ENCODE measurements at regions not wholly inside any gene's neighbourhood (a gene's known extent, or its start where the extent isn't known, plus 50 kb on each side); places are given as distances from the start of the nearest gene placed in this dataset.

DNA sequence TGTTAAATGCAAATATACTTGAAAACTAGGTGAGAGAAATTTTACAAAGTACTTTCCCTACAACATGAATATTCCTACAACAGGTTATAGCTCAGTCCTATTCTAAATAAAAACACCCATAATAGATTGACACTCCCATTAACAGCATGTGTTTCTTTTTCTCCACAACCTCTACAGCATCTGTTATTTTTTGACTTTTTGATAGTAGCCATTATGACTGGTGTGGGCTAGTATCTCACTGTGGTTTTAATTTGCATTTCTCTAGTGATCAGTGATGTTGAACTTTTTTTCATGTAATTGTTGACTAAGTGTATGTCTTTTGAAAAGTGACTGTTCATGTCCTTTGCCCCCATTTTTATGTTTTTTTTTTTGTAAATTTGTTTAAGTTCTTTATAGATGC is 1506.1 kb upstream of the CDH9 start:
- Mint-ChIP-seq H3K9me3 (peaks cover 31% of the 10 kb centered on the region), H3K27me3 (ENCODE audit: low read depth) (no peaks in the 10 kb centered on the region), H3K4me3 (no peak overlapping the region), H3K27ac (no peak overlapping the region), H3K36me3 (ENCODE audit: low read depth) (no peaks in the 10 kb centered on the region), H3K4me1 (ENCODE audit: low read depth) (no peaks in the 10 kb centered on the region)
- no peak for DNase-seq (ENCODE audit: low spot score)

DNA sequence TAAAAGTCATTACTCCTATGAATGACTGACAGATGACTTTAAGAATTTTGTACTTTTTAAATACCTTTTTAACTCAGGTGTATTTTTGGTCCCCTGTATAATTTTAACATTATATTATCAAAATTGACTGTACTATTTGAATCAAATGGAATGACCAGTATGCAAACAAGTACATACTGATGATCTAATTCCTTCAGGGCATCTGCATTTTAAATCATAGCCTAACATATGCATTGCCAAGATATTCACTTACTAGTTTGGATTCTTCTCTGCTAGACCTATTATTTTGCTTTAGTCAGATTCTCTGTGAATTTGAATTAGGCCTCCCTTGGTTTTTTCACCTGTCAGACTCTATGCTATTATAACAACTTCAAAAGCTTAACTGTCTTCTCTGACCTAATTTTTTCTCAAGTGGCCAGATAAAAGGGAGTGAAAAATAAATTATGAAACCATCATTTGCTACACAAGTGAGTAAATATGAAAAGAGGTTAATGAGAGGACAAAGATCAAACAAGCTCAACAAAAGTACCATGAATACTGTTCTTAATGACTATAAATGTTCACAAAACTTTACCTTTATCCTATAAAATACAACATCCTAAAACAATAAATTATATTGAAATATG is 1505.2 kb upstream of the CDH9 start:
- H3K4me1 Mint-ChIP-seq (ENCODE audit: low read depth), result no peaks in the 10 kb centered on the region
- peaks cover 31% of the 10 kb centered on the region for H3K9me3 Mint-ChIP-seq
- H3K27ac Mint-ChIP-seq, result no peak overlapping the region
- no peak for DNase-seq (ENCODE audit: low spot score)
- no peaks in the 10 kb centered on the region for H3K36me3 Mint-ChIP-seq (ENCODE audit: low read depth)
- H3K27me3 Mint-ChIP-seq (ENCODE audit: low read depth), result no peaks in the 10 kb centered on the region
- H3K4me3 Mint-ChIP-seq, result no peak overlapping the region

- Mint-ChIP-seq H3K9me3 (peaks cover 35% of the 10 kb centered on the region), H3K4me3 (no peak overlapping the region), H3K4me1 (ENCODE audit: low read depth) (no peaks in the 10 kb centered on the region), H3K27ac (no peak overlapping the region), H3K36me3 (ENCODE audit: low read depth) (no peaks in the 10 kb centered on the region), H3K27me3 (ENCODE audit: low read depth) (no peaks in the 10 kb centered on the region)
- DNase-seq (ENCODE audit: low spot score), result no peak
Measured at GRCh38 chr5:28542987-28543386, 1504.6 kb upstream of the CDH9 start.

- no peak overlapping the region for H3K4me3 Mint-ChIP-seq
- H3K36me3 Mint-ChIP-seq (ENCODE audit: low read depth), result no peaks in the 10 kb centered on the region
- no peak overlapping the region for H3K27ac Mint-ChIP-seq
- no peak for DNase-seq (ENCODE audit: low spot score)
- no peaks in the 10 kb centered on the region for H3K4me1 Mint-ChIP-seq (ENCODE audit: low read depth)
- H3K9me3 Mint-ChIP-seq, result peaks cover 51% of the 10 kb centered on the region
- H3K27me3 Mint-ChIP-seq (ENCODE audit: low read depth), result no peaks in the 10 kb centered on the region
Measured at GRCh38 chr5:28523888-28524635, 1485.7 kb upstream of the CDH9 start.

GRCh38 chr5:28523416-28523815 is 1485.0 kb upstream of the CDH9 start:
- H3K36me3 Mint-ChIP-seq (ENCODE audit: low read depth), result no peaks in the 10 kb centered on the region
- H3K9me3 Mint-ChIP-seq, result peaks cover 46% of the 10 kb centered on the region
- DNase-seq (ENCODE audit: low spot score), result no peak
- H3K27ac Mint-ChIP-seq, result no peak overlapping the region
- no peaks in the 10 kb centered on the region for H3K4me1 Mint-ChIP-seq (ENCODE audit: low read depth)
- no peak overlapping the region for H3K4me3 Mint-ChIP-seq
- no peaks in the 10 kb centered on the region for H3K27me3 Mint-ChIP-seq (ENCODE audit: low read depth)

DNA sequence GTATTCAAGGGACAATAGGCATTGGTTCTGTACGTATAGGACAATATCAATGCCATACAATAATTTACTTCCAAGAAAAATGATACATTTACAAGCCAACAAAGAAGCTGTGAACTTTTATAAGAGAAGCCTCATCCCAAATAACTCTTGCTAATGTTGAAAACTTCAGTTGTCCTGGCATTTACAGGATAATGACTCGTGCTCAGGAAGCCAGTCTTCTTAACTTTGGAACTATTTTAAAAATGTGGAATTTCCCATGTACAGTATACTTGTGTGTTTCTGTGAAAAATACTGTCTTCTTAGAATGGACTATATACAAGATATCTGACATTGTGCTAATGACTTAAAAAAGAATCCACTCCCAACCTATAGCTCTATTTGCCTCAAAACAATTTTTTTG is 1479.3 kb upstream of the CDH9 start:
- H3K27me3 Mint-ChIP-seq (ENCODE audit: low read depth), result no peaks in the 10 kb centered on the region
- peaks cover 41% of the 10 kb centered on the region for H3K9me3 Mint-ChIP-seq
- no peak for DNase-seq (ENCODE audit: low spot score)
- no peak overlapping the region for H3K27ac Mint-ChIP-seq
- H3K4me1 Mint-ChIP-seq (ENCODE audit: low read depth), result no peaks in the 10 kb centered on the region
- no peak overlapping the region for H3K4me3 Mint-ChIP-seq
- H3K36me3 Mint-ChIP-seq (ENCODE audit: low read depth), result no peaks in the 10 kb centered on the region

DNA sequence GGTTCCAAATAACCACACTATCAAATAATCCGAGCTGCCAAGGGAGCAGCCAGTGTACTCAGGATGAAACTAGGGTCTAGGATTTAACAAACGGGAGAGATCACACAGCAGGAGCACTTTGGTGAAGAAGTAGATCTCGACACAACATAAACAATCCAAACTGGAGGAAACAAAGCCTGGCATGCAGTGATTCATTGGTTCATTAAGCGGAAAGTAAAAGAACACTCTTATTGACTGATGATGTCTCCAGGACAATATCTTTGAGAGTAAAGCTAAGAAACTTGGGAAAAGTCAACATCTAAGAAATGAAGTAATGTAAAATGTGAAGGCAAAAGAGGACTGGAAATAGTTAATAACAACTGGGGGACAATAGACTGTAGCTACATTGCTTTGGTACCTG is 1478.3 kb upstream of the CDH9 start:
- no peak for DNase-seq (ENCODE audit: low spot score)

DNA sequence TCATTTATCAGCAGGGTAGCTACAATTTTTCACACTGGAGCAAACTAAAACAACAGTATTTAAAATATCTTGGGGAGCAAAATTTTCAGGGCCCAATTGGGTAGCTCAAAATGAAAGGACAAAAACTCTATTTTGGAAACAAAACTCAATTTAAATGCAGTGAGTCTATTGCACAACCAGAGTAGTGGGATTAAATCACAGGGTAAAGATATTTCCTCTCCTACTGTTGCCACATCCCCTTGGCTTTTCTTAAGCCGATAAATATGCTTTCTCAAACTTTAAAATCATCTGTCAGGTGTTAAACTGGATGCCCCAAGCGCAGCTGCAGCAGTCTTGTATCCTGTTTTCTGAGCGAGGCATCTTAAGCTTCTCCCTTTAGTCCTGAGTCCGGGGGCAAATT is 1474.3 kb upstream of the CDH9 start:
- H3K36me3 Mint-ChIP-seq (ENCODE audit: low read depth), result no peaks in the 10 kb centered on the region
- DNase-seq (ENCODE audit: low spot score), result no peak

More for the DNA sequence above, 1478.3 kb upstream of the CDH9 start:
- H3K4me3 Mint-ChIP-seq, result no peak overlapping the region
- peaks cover 33% of the 10 kb centered on the region for H3K9me3 Mint-ChIP-seq
- H3K27ac Mint-ChIP-seq, result no peak overlapping the region
- no peaks in the 10 kb centered on the region for H3K4me1 Mint-ChIP-seq (ENCODE audit: low read depth)
- H3K36me3 Mint-ChIP-seq (ENCODE audit: low read depth), result no peaks in the 10 kb centered on the region
- H3K27me3 Mint-ChIP-seq (ENCODE audit: low read depth), result no peaks in the 10 kb centered on the region

DNA sequence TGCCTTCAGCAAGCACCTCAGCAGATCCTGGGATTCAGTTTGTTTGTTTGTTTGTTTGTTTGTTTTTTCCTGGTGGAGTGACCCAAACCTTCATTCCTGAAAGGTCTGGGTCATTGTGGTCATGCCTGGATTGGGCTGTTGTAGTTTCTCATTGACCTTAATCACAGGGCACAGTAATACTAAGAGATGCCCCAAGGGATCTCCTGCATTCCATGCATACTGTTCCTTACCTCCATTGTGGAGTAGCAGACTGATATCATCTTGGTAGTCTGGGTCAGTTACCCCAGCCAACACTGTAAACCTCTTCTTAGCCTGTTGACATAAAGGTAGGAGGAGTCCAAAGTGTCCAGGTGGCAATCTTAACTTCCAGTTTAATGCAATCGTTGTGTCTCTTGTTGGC is 1466.7 kb upstream of the CDH9 start:
- Mint-ChIP-seq H3K27ac (no peak overlapping the region), H3K9me3 (peaks cover 36% of the 10 kb centered on the region), H3K36me3 (ENCODE audit: low read depth) (no peaks in the 10 kb centered on the region), H3K4me3 (no peak overlapping the region), H3K4me1 (ENCODE audit: low read depth) (no peaks in the 10 kb centered on the region), H3K27me3 (ENCODE audit: low read depth) (no peaks in the 10 kb centered on the region)
- DNase-seq (ENCODE audit: low spot score), result no peak

More for the DNA sequence above, 1474.3 kb upstream of the CDH9 start:
- H3K4me3 Mint-ChIP-seq, result no peak overlapping the region
- H3K4me1 Mint-ChIP-seq (ENCODE audit: low read depth), result no peaks in the 10 kb centered on the region
- no peaks in the 10 kb centered on the region for H3K27me3 Mint-ChIP-seq (ENCODE audit: low read depth)
- H3K9me3 Mint-ChIP-seq, result peaks cover 21% of the 10 kb centered on the region
- no peak overlapping the region for H3K27ac Mint-ChIP-seq

- DNase-seq (ENCODE audit: low spot score), result no peak
- H3K27me3 Mint-ChIP-seq (ENCODE audit: low read depth), result no peaks in the 10 kb centered on the region
- H3K9me3 Mint-ChIP-seq, result peaks cover 33% of the 10 kb centered on the region
- no peak overlapping the region for H3K4me3 Mint-ChIP-seq
- no peaks in the 10 kb centered on the region for H3K4me1 Mint-ChIP-seq (ENCODE audit: low read depth)
- no peaks in the 10 kb centered on the region for H3K36me3 Mint-ChIP-seq (ENCODE audit: low read depth)
- no peak overlapping the region for H3K27ac Mint-ChIP-seq
Measured at GRCh38 chr5:28500511-28500910, 1462.1 kb upstream of the CDH9 start.

DNA sequence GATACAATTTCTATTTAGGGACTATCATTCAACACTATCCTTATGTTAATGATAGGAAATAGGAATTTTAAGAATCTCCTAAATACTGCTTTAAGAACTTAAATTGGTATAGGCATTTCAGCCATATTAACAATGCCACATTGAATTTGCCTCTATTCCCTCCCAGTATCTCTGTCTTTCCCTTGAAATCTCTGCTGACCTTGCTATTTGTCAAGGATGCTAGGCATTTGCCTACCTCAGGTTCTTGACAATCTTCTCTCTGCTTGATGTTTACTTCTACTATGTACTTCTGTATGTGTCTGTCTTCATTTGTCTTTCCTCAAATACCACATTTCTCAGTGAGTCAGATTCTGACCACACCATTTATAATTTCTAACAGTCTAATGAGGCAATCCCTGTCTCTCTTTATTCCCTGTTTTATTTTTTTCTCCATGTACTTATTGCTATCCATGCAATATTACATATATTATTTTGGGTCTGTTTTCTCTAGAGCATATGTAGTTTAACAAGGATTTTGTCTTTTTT is 1461.4 kb upstream of the CDH9 start:
- Mint-ChIP-seq H3K27me3 (ENCODE audit: low read depth) (no peaks in the 10 kb centered on the region), H3K27ac (no peak overlapping the region), H3K4me3 (no peak overlapping the region), H3K4me1 (ENCODE audit: low read depth) (no peaks in the 10 kb centered on the region), H3K9me3 (peaks cover 30% of the 10 kb centered on the region), H3K36me3 (ENCODE audit: low read depth) (no peaks in the 10 kb centered on the region)
- no peak for DNase-seq (ENCODE audit: low spot score)

GRCh38 chr5:28495876-28496275 is 1457.5 kb upstream of the CDH9 start:
- DNase-seq (ENCODE audit: low spot score), result no peak
- Mint-ChIP-seq H3K27ac (no peak overlapping the region), H3K9me3 (peaks cover 45% of the 10 kb centered on the region), H3K4me1 (ENCODE audit: low read depth) (no peaks in the 10 kb centered on the region), H3K27me3 (ENCODE audit: low read depth) (no peaks in the 10 kb centered on the region), H3K4me3 (no peak overlapping the region), H3K36me3 (ENCODE audit: low read depth) (no peaks in the 10 kb centered on the region)

- H3K27me3 Mint-ChIP-seq (ENCODE audit: low read depth), result no peaks in the 10 kb centered on the region
- H3K27ac Mint-ChIP-seq, result no peak overlapping the region
- no peaks in the 10 kb centered on the region for H3K4me1 Mint-ChIP-seq (ENCODE audit: low read depth)
- no peak for DNase-seq (ENCODE audit: low spot score)
- H3K9me3 Mint-ChIP-seq, result peaks cover 59% of the 10 kb centered on the region
- H3K4me3 Mint-ChIP-seq, result no peak overlapping the region
- no peaks in the 10 kb centered on the region for H3K36me3 Mint-ChIP-seq (ENCODE audit: low read depth)
Measured at GRCh38 chr5:28493456-28493855, 1455.1 kb upstream of the CDH9 start.

DNA sequence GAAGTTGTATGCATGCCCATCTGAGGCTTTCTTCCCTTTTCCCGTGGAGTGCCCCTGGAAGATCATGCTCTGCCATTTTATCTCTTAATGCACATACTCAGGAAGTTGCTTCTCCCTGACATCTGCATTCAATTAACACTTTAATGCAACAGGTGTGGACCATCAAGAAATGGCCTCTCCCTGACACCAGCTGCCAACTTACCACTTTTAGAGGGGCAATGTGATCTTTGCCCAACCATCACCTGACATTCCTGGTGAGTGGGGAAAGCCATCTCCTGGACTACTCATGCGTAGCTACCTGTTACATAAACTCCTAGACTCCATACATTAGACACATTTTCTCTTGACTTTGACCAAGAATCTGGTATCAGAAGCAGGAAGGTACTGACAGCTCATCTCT is 1450.4 kb upstream of the CDH9 start:
- Mint-ChIP-seq H3K36me3 (ENCODE audit: low read depth) (no peaks in the 10 kb centered on the region), H3K4me1 (ENCODE audit: low read depth) (no peaks in the 10 kb centered on the region), H3K27ac (no peak overlapping the region), H3K9me3 (peaks cover 41% of the 10 kb centered on the region), H3K4me3 (no peak overlapping the region), H3K27me3 (ENCODE audit: low read depth) (no peaks in the 10 kb centered on the region)
- DNase-seq (ENCODE audit: low spot score), result no peak
